Esophagus squamous epithelium (tissue), 4 donors: ENCODE measurements at regions not wholly inside any gene's neighbourhood (a gene's known extent, or its start where the extent isn't known, plus 50 kb on each side); places are given as distances from the start of the nearest gene placed in this dataset.

Source experiments
- POLR2A ChIP-seq, 4 donors: fragments of 450-650 bp; IDR thresholded peaks; one replicate each; pipeline ENCODE4 v1.6.1; 2017; ENCODE audit warnings: antibody characterized with exemption in 4 of 4, mild to moderate bottlenecking in 4 of 4, moderate library complexity in 3 of 4
- TF ChIP-seq, protein P1 (sequence below), 6 experiments: fragments of 450-650 bp in 4 of 6; fragments of 200-600 bp in 2 of 6; sonication (generic) in 2 of 6; IDR thresholded peaks; one replicate each; pipeline ENCODE4 v1.5.1; 2016 to 2019; ENCODE audit warnings: antibody characterized with exemption in 6 of 6, mild to moderate bottlenecking in 4 of 6, moderate library complexity in 4 of 6

DNA sequence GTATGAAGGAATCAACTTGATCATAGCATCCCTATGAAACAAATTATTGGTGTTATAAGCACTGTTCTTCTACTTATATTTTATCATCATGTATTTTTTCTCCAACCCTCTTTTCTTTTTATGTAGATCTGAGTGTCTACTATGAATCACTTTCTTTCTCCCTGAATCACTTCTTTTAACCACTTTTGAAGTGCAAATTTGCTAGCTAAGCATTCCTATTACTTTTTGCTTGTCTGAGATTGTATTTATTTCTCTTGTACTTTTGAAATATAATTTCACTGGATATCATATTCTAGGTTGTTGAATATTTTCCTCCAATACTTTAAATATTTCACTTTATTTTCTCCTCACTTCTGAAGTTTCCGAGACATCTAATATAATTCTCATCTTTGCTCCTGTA is 1282.3 kb upstream of the FLRT2 start:
- TF ChIP-seq, protein P1, sequence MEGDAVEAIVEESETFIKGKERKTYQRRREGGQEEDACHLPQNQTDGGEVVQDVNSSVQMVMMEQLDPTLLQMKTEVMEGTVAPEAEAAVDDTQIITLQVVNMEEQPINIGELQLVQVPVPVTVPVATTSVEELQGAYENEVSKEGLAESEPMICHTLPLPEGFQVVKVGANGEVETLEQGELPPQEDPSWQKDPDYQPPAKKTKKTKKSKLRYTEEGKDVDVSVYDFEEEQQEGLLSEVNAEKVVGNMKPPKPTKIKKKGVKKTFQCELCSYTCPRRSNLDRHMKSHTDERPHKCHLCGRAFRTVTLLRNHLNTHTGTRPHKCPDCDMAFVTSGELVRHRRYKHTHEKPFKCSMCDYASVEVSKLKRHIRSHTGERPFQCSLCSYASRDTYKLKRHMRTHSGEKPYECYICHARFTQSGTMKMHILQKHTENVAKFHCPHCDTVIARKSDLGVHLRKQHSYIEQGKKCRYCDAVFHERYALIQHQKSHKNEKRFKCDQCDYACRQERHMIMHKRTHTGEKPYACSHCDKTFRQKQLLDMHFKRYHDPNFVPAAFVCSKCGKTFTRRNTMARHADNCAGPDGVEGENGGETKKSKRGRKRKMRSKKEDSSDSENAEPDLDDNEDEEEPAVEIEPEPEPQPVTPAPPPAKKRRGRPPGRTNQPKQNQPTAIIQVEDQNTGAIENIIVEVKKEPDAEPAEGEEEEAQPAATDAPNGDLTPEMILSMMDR (IDR thresholded peaks at IDR 0.05): no peak
- no peak for TF ChIP-seq POLR2A (IDR thresholded peaks at IDR 0.05)
